Sigmoid colon (tissue), 4 donors: ENCODE measurements at regions not wholly inside any gene's neighbourhood (a gene's known extent, or its start where the extent isn't known, plus 50 kb on each side); places are given as distances from the start of the nearest gene placed in this dataset.

Experiments used
- CTCF ChIP-seq, 4 experiments: fragments of 450-650 bp in 3 of 4; fragments of 200-600 bp in 1 of 4; IDR thresholded peaks; one replicate each; pipeline ENCODE4 v1.5.1; 2016 to 2019; ENCODE audit warnings: antibody characterized with exemption in 4 of 4, mild to moderate bottlenecking in 3 of 4, moderate library complexity in 2 of 4
- POLR2A ChIP-seq, 2 donors: fragments of 450-650 bp; IDR thresholded peaks; one replicate each; pipeline ENCODE4 v1.6.1; 2016; ENCODE audit warnings: antibody characterized with exemption in 2 of 2, mild to moderate bottlenecking in 2 of 2, moderate library complexity in 2 of 2
- POLR2AphosphoS5 ChIP-seq, 4 donors: sonication (generic); formaldehyde crosslinking; IDR thresholded peaks; one replicate each; pipeline ENCODE4 v1.6.1; 2017; ENCODE audit warnings: antibody characterized with exemption in 4 of 4

- TF ChIP-seq POLR2A (IDR thresholded peaks at IDR 0.05) (no peak), CTCF (IDR thresholded peaks at IDR 0.05) (no peak), POLR2AphosphoS5 (IDR thresholded peaks at IDR 0.05) (no peak)
Observed at GRCh38 chr9:12441506-12441905, 251.7 kb upstream of the TYRP1 start.
